ENCODE measurements at regions not wholly inside any gene's neighbourhood (a gene's known extent, or its start where the extent isn't known, plus 50 kb on each side); places are given as distances from the start of the nearest gene placed in this dataset.

DNA sequence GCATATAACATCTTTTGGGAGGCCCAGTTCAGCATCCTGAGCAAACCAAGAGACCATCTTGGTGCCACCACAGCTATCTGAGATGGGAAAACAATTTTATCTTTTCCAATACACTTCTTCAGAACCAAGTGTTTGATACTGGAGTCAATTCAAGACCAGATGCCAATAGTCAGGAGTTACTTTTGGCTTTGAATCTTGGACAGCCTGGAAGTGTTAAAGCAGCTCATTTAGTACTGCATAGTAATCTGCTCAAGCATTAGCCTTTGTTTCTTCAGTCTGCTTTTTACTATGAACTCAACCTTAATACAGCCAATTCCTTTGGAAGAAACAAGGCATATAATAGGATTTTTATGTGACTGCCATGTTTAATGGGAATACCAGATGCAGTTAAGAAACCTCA is 81.9 kb upstream of the TSPAN8 start:
- Mint-ChIP-seq H3K9me3 (ENCODE audit: unreplicated experiment) (no peaks in the 10 kb centered on the region), H3K4me1 (ENCODE audit: low read depth, unreplicated experiment) (no peaks in the 10 kb centered on the region), H3K27ac (ENCODE audit: unreplicated experiment) (no peak overlapping the region), H3K4me3 (ENCODE audit: unreplicated experiment) (no peak overlapping the region), H3K27me3 (ENCODE audit: insufficient read depth, unreplicated experiment) (no peaks in the 10 kb centered on the region), H3K36me3 (ENCODE audit: insufficient read depth, unreplicated experiment) (no peaks in the 10 kb centered on the region)
- H3K27me3 ChIP-seq (replicated peaks; ENCODE audit: control insufficient read depth, insufficient read depth, low read length): no peaks in the 10 kb centered on the region
- no TSS peak for BruUV-seq (replicated peaks)
- H3K4me3 ChIP-seq (ENCODE audit: low read depth, low read length): no peak overlapping the region
- DNase-seq: no peak
- intact Hi-C loops (cut with micrococcal nuclease; ENCODE audit: unreplicated experiment): no loop called here
- H3K4me1 ChIP-seq: no peaks in the 10 kb centered on the region; the same call in 1 of the 2 replicates
- TF ChIP-seq, protein P1, sequence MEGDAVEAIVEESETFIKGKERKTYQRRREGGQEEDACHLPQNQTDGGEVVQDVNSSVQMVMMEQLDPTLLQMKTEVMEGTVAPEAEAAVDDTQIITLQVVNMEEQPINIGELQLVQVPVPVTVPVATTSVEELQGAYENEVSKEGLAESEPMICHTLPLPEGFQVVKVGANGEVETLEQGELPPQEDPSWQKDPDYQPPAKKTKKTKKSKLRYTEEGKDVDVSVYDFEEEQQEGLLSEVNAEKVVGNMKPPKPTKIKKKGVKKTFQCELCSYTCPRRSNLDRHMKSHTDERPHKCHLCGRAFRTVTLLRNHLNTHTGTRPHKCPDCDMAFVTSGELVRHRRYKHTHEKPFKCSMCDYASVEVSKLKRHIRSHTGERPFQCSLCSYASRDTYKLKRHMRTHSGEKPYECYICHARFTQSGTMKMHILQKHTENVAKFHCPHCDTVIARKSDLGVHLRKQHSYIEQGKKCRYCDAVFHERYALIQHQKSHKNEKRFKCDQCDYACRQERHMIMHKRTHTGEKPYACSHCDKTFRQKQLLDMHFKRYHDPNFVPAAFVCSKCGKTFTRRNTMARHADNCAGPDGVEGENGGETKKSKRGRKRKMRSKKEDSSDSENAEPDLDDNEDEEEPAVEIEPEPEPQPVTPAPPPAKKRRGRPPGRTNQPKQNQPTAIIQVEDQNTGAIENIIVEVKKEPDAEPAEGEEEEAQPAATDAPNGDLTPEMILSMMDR (IDR thresholded peaks at IDR 0.05; ENCODE audit: insufficient read depth in 1 of 2, low read depth in 1 of 2, low read length in 1 of 2, severe bottlenecking in 1 of 2, unreplicated experiment in 1 of 2): no peak
- ChIA-PET POLR2A (no interaction called here), CTCF (no interaction called here)
- no peaks in the 10 kb centered on the region for H3K9me3 ChIP-seq
- H3K36me3 ChIP-seq (ENCODE audit: control insufficient read depth, insufficient read depth, low read length): no peaks in the 10 kb centered on the region

DNA sequence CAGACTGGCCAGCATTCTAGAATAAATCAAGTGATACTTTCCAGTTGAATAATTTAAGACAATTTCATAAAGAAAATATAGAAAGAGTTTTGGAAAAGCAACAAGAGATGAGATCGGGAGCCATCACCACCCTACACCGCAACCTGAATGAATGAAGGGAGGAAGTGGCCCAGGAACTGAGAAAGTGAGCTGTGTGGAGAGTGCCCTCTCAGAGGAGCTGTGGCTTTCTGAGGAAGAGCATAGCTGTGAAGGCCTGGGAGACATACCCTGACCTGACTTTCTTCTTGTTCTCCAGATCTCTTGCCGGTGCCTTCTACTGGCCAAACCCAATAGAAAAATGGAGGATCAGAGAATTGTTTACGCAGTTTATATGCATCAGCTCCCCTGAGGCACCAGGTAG is 79.3 kb upstream of the TSPAN8 start:
- no TSS peak for BruUV-seq (replicated peaks)
- Mint-ChIP-seq H3K9me3 (ENCODE audit: unreplicated experiment) (no peaks in the 10 kb centered on the region), H3K27me3 (ENCODE audit: insufficient read depth, unreplicated experiment) (no peaks in the 10 kb centered on the region), H3K4me3 (ENCODE audit: unreplicated experiment) (no peak overlapping the region), H3K36me3 (ENCODE audit: insufficient read depth, unreplicated experiment) (no peaks in the 10 kb centered on the region), H3K4me1 (ENCODE audit: low read depth, unreplicated experiment) (no peaks in the 10 kb centered on the region), H3K27ac (ENCODE audit: unreplicated experiment) (no peak overlapping the region)
- Histone ChIP-seq H3K4me1 (no peaks in the 10 kb centered on the region), H3K9me3 (no peaks in the 10 kb centered on the region), H3K4me3 (ENCODE audit: low read depth, low read length) (no peak overlapping the region), H3K27me3 (replicated peaks; ENCODE audit: control insufficient read depth, insufficient read depth, low read length) (no peaks in the 10 kb centered on the region), H3K36me3 (ENCODE audit: control insufficient read depth, insufficient read depth, low read length) (no peaks in the 10 kb centered on the region)
- no peak for DNase-seq
- CTCF ChIA-PET: no interaction called here
- TF ChIP-seq, protein P1 (IDR thresholded peaks at IDR 0.05; ENCODE audit: insufficient read depth in 1 of 2, low read depth in 1 of 2, low read length in 1 of 2, severe bottlenecking in 1 of 2, unreplicated experiment in 1 of 2): no peak
- intact Hi-C loops (cut with micrococcal nuclease; ENCODE audit: unreplicated experiment): no loop called here
- POLR2A ChIA-PET: no interaction called here

DNA sequence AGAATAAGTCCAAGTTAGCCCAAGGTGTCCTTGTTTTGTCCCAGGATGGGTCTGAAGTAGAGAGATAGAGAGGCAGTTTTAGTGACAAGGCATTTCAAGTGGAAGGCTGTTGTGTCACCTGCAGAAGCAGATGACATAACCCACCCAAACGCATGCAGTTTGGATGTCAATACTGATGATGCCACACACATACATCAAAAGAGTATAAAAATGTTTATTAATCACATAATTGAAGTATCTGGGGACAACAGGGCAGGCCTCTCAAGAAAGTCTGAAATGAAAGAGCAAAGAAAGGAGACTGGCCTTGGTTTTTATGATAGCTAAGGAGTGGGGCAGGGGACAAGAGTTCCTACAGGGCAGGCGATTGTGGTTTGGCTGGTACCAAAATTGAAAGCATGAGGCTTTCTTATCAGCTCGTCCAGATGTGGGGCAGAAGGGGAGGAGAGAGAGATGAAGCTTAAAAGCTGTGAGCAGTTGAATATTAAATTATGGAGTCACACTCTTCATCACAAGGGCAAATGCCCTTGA is 78.4 kb upstream of the TSPAN8 start:
- Mint-ChIP-seq H3K9me3 (ENCODE audit: unreplicated experiment) (no peaks in the 10 kb centered on the region), H3K27ac (ENCODE audit: unreplicated experiment) (no peak overlapping the region), H3K36me3 (ENCODE audit: insufficient read depth, unreplicated experiment) (no peaks in the 10 kb centered on the region), H3K4me3 (ENCODE audit: unreplicated experiment) (no peak overlapping the region), H3K27me3 (ENCODE audit: insufficient read depth, unreplicated experiment) (no peaks in the 10 kb centered on the region), H3K4me1 (ENCODE audit: low read depth, unreplicated experiment) (no peaks in the 10 kb centered on the region)
- no peaks in the 10 kb centered on the region for H3K4me1 ChIP-seq
- H3K27me3 ChIP-seq (replicated peaks; ENCODE audit: control insufficient read depth, insufficient read depth, low read length): no peaks in the 10 kb centered on the region
- H3K4me3 ChIP-seq (ENCODE audit: low read depth, low read length): no peak overlapping the region
- no TSS peak for BruUV-seq (replicated peaks)
- TF ChIP-seq, protein P1 (IDR thresholded peaks at IDR 0.05; ENCODE audit: insufficient read depth in 1 of 2, low read depth in 1 of 2, low read length in 1 of 2, severe bottlenecking in 1 of 2, unreplicated experiment in 1 of 2): no peak
- POLR2A ChIA-PET: no interaction called here
- intact Hi-C loops (cut with micrococcal nuclease; ENCODE audit: unreplicated experiment): no loop called here
- H3K9me3 ChIP-seq: no peaks in the 10 kb centered on the region
- no peak for DNase-seq
- CTCF ChIA-PET: no interaction called here
- no peaks in the 10 kb centered on the region for H3K36me3 ChIP-seq (ENCODE audit: control insufficient read depth, insufficient read depth, low read length)

All from Caco-2 (cell line).